HG02759 (cell line): ENCODE measurements at regions not wholly inside any gene's neighbourhood (a gene's known extent, or its start where the extent isn't known, plus 50 kb on each side); places are given as distances from the start of the nearest gene placed in this dataset.

Experiments used
- ATAC-seq: cut with Tn5 transposase; IDR thresholded peaks from one replicate; pipeline ENCODE4 v1.9.1; 2021; ENCODE audit warnings: mild to moderate bottlenecking, moderate library complexity; ENCODE audit not compliant: unreplicated experiment

DNA sequence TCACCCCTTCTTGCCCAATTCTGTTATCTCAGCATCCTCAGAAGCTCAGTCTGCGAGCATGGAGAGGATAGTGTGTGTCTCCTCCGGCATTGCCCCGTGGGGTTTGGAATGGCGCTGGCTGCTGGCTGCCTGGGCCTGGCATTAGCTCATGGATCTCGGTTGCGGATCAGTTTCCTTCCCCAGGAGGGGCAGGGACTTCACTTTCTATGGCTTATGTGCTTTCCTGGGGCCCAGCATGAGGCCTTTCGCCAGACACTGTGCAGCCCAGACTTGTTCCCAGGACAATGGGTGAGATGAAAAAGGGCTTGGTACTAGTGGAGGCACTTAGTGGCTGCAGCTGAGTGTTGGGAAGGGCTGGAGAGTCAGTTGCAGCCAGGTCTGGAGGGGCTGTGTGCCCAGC, 143.3 kb downstream of the GLI2 start:
- ATAC-seq, result no peak

DNA sequence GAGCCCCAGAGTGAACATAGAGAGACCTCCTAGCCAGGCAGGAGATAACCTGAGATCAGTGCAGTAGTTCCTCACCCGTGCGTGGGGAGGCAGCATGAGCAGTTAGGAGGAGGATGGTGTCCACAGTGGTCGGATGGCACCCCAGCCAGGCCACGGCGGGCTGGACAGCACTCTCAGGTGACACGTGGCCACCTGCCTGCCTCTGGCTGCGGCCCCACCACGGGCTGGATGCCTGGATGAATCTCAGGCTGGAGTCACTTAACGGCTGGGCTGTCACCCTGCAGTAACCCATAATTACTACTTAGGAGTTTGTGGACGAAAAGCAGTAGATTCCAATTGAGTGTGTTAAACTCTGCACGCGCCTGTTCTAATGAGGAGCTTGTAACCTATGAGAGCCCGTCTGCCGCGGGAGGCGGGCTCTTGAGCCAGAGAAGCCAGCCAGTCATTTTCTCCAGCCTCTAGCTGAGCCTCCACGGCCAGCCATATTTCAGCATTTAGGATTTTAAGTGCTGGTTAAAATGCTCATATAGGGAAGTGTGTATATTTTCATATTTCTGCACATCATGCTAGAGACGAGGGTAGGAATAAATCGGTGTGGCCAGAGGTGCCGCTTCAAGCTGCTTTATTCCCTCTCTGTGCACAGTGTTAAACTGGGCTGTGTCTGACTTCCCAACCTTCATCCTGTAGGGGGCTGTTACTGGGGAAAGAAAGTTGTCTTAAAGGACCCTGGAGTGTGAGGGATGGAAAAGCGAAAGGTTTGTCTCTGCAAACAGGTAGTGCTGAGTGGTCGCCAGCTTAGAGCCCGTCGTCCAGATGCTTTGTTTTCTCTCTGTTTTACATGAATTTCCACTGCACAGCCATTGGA, 144.0 kb downstream of the GLI2 start:
- no peak for ATAC-seq

DNA sequence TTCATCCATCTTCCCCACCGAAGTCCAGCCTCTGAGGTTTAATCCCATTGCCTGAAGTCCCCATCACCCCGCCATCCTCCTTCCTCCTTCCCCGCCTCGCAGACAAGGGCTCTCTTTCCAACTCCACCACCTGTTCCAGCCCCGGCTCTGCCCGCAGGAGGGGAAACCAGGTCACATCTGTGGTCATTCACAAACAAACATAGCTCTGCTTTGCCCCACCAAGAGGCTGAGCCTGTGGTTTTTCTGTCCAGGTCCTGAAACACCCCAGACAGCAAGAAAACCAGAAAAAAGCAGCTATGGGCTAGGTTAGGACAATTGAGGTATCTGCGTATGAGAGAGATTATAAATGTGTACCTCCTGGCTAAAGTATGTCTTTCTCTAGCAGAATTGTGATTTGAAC, 144.7 kb downstream of the GLI2 start:
- ATAC-seq, result no peak

DNA sequence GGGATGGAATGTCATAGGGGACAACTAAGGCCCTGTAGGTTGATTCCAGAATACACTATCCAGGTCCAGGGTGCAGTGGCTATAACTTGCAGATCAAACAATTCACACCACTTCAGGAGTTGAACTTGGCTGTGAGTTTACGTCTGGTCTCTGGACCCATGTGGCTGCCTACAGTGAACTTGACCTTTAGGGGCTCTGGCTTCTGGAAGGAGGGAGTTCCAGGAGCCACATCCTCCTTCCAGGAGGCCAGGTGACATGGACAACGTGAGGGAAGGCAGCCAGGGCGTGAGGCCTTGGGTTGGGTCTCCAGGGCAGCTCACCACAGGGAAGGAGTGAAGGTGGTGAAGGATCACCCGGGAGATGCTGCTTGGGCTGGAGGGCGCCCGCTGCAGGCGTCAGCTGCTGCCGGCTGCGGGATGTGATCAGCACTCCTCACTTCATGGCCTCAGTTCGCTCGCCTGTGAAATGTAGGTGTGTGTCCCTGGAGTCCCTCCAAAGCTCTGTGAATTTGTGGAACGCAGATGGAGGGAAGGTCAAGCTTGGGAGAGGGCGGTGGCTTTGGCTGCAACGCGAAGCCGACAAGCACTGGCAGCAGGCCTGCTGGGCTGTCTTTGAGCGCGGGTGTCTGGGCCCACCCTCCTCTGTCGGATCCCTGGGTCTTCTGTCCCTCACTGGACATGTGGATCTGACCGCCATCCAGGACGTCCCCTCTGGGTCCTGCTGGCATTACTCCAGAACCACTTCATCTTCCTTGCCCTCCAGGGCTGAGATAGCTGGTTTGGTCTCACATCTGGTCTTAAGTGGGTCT, 146.5 kb downstream of the GLI2 start:
- no peak for ATAC-seq

DNA sequence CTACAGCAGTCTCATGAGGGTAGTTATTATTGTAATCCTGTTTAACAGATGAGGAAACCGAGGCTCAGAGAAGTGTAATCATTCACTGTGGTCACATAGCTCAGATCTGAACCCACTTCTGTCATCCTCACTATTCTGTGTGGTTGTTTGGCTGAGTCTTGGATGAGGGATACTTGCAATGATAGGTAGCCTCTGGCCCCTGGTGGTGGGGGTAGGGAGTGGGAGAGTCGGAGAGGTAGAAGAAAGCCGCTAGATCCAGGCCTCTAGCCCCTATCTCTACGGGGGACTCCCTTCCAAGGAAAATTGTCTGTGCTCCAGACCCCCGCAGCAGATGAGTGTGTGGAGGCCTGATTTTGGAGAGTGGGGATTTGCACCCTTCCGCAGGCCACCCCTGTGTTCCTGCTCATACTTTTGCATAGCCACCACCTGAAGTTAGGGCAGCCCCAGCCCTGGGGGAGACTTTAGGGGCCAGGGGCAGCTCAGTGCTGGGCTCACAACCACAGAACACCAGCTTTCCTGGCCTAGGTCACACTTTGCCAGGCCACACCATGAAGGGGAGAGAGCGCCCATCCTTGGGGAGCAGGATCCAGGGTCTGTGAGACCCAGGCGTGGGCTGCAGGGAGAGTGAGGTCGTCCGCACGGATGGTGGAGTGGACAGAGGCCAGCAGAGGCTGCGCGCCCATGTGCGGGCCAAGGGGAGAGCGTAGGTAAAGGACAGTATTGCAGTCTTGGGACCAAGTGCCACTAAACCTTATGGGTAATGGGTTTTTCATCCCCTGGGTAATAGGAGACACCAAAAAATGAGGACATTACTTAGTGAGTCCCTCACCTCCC, 148.2 kb downstream of the GLI2 start:
- no peak for ATAC-seq

DNA sequence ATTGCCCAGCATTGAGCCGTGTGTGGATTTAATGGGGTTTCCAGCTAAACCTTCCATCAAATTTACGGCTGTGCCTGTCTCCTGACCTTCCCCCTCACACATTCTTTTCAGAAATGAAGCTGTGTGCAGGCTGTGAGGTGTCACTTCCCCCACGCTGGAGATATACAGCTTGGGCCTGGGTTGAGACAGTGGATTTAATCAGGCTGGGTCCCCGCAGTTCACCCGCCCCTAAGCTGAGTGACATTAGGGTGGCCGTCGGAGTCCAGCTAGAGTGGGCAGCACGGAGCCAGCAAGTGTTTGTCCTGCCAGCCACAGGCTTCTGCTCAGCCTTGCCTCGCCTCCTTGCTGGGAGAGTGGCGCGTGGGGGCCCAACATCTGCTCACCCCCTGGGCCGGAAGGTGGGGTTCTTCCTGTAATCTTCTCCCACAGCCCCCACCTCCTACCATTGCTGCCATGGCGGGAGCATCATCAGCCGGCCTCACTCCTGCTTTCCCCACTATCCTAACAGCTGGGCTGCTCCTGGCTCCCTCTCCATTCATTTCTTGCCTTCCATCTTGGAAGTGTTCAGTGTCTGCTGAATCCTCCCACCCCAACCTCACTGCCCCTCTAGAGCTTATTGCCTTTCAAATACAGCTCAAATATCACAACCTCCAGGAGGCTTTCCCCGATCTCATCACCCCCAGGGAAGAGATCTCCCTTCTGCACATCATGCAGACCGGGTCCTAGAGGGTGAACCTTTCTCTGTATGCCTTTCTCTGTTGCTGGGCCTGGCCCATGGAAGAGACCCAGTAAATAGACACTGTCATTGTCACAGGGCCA, 149.0 kb downstream of the GLI2 start:
- no peak for ATAC-seq

DNA sequence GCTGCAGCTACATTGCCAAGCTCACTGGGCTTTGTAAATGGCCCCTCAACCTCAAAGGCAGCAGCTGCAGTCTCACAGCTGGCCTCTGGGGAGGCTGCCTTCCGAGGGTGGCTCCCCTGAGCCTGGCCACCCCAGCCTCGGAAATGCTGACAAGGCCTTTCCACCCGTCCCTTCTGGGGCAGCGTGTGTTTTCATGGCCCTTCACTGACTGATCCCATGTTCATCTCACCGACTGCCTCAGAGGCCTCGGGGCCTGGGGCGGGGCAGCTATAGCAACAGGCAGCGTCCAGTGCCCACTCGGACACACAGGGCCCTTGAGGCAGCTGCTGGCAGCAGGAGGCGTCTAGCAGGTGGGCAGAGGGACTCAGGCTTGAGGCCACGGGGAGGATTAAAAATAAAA, 149.7 kb downstream of the GLI2 start:
- ATAC-seq, result no peak

DNA sequence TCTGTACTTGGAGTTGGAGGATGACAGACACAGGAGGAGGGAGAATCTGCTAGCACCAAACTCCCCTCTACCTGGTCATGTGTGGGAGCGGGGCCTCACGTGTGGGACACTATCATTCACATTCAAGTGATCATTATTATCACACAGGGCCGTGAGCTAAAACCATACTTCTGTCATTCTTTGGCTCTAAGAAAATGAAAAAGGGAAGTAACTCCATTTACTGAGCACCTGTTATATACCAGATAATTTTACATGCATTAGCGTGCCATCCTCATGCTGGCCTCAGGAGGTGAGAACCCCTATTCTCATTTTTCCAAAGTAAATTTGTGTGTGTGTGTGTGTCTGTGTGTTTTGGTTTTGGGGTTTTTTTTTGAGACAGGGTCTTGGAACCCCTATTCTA, 150.1 kb downstream of the GLI2 start:
- no peak for ATAC-seq

DNA sequence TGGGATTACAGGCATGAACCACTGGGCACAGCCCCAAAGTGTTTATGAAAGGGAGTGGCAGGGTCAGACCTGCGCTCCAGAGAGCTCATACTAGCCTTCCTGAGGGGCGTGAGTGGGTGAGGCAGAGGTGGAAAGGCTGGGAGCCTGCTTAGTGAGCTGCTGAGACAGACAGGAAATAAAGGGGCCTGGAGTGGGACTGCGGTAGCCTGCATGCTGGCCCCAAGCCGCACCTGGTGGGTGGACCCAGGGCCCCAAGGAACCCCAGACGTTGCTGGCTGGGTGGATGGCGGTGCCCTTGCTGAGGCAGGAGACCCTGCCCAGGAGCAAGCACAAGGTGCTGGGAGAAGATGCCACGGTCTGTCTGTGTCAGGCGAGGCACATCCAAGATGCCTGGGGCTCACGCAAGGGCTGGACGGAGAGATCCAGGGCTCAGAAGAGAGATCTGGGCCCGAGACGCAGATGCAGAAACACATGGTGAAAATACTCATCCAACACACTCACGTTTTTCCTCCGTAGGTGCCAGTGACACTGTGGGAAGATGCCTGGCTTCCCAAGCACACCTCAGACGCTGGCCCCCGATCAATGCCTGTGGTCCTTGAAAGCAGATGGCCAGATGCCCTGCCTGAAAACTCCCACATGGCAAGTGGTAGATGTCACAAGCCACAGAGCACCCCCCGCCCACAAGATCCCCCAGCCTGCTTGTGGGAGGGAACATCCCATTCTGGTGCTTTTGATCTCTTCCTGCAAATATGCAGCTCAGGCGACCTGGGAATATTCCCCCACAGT, 151.1 kb downstream of the GLI2 start:
- ATAC-seq, result no peak

DNA sequence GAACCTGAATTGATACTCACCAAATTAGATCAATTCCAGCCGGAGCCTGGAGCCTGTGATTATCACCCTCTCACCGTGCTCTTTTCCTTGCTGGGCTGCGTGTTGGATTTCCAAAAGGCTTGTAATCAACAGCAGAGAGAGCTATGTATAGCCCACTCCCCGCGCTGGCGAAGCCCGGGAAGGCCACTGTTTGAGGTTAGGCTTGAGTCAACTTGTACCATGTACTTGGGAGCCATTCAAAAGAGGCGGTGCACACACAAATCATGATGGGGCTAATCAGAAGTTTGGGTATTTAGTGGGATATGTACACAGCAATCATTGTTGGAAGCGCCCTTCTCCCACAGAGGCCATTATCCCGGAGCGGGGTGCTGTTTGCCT, 151.6 kb downstream of the GLI2 start:
- ATAC-seq, result no peak

DNA sequence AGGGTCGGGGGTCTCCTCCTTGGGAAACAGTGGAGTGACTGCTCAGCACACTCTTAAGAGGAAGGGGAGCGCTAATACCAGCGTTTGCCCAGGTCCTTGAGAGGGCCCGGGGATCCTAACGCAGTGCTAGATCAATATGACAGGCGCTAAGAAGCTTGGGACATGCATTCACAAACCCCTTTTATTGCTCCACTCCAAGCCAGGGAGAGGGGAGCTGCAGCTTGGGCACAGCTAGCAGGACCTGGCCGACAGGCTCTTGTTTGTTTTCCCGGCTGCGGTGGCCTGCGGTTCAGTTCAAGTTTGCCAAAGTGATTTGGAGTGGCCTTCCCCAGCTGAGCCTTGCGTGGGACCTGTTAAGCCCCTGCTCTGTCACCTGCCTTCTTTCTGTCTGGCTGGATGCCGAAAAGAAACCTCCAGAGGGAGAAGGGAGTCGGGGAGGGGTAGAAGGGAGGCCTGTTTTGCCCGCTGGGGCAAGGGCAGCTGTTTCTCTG, 152.1 kb downstream of the GLI2 start:
- no peak for ATAC-seq

DNA sequence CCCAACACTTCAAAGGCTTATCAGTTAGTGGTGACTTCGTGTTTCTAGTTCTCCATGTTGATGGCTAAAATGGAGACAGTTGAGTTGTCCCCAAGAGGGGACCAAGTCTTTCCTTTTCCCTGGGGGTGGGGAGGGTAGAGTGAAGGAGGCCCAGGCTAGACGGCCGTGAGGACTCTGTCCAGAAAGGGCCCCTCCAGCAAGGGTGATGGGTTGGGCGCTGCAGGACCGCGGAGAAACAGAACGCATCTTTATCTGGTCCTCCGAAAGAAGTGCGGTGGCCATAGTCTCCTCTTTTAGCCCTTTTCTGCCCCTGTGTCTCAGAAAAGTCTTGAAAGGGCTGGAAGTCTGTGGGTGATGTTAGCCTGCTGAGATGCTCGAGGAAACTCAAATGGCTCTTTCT, 153.2 kb downstream of the GLI2 start:
- ATAC-seq, result no peak

DNA sequence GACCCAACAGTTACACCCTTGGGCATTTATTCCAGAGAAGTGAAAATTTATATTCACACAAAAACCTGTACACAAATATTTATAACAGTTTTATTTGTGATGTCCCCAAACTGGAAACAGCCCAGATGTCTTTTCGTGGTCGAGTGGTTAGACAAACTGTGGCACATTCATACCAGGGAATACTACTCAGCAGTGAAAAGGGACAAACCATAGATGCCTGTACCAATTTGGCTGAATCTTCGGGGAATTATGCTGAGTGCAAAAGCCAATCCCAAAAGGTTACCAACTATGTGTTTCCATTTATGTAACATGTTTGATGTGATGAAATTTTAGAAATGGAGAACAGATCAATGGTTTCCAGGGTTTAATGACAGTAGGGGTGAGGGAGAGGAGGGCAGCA, 154.3 kb downstream of the GLI2 start:
- ATAC-seq, result no peak

DNA sequence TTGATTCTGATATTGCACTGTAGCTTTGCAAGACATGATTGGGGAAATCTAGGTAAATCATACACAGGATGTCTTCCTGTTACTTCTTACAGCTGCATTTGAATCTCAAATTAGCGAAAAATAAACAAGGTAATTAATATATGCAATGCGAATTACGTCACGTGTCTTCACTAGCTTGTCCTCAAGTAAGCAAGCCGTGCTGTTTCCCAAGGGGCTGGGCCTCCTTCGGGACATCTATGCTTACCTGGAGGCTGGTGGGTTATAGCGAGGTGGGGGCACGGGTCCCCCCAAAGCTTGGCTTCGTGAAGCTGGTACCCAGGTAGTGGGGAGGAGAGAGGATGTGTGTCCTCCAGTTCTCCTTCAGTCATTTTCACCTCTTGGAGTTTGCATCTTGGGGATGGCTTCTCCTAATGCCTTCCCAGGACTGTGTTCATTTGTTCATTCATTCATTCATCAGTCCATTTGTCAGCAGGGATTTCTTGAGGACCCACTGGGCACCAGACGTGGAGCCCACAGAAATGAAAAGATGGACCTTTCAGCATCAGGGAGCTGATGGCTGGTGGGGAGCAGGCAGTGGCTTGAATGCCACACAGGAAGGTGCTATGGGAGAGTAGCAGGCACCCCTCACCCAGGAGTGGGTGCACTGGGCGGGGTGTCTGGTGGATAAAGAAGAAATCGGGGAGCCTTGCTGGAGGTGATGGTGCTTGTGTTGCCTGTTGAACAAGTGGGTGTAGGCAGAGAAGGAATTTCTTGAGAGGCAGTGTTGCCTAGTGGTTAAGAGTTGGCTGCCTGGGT, 155.1 kb downstream of the GLI2 start:
- no peak for ATAC-seq

DNA sequence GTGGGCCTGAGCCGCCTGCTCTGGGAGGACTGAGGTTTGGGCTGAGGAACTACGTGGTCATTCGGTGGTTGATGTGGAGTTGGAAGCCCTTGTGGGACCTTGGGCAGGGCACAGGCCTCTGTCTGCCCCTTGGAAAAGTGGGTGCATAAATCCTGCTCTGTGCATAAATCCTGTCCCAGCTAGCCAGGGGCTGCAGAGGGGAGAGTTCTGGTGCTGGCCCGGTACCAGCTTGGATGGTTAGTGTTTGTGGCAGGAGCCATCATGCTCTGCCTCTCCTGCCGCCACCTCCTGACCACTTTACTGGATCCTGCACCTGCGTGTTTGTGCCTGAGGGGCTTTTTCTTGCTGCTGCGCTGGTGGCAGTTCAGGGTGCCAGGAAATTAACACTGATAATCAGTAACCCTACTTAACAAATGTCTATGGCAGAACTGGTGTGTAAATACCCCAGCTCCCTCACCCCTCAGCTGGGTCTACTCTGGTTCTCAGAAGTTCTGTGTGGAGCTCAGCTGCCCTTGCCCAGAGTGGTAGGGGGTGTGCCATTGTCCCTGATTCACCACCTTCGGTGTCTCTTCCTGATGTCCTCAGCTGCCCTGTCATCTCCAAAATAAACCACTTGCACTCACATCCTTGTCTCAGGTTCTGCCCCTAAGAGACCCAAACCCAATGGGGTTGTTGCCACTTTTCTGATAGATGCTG, 156.8 kb downstream of the GLI2 start:
- ATAC-seq, result no peak

DNA sequence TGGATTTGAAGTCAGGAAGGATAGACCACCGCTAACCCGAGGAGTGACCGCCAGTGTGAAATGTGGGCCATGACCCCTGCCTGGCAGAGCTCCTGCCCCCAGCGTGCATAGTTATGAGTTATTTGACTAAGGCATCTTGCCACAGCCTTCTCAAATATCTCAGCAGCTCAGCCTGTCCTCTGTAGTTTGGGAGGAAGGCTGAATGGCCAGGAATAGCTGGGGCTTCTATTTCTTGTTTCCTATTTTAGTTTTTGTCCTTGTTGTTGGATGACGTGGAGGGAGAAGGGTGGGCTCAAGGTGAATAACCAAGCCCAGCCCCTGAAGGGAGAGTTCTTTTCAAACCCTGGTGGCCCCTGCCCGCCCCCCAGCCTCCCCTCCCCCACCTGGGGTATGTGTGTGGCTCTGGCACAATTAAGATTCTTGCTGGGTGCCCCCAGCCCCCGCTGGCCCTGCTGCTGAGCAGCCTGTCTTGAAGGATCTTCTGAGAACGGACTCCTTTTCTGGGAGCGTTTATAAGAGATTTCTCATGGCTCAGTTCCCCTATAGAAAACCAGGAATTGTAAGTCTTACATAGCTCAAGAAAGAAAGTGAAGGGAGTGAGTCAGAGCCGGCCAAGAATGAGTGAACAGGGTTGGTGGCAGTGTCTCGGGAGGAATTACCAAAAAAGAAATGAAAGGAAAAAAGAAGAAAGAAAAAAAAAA, 157.4 kb downstream of the GLI2 start:
- no peak for ATAC-seq

DNA sequence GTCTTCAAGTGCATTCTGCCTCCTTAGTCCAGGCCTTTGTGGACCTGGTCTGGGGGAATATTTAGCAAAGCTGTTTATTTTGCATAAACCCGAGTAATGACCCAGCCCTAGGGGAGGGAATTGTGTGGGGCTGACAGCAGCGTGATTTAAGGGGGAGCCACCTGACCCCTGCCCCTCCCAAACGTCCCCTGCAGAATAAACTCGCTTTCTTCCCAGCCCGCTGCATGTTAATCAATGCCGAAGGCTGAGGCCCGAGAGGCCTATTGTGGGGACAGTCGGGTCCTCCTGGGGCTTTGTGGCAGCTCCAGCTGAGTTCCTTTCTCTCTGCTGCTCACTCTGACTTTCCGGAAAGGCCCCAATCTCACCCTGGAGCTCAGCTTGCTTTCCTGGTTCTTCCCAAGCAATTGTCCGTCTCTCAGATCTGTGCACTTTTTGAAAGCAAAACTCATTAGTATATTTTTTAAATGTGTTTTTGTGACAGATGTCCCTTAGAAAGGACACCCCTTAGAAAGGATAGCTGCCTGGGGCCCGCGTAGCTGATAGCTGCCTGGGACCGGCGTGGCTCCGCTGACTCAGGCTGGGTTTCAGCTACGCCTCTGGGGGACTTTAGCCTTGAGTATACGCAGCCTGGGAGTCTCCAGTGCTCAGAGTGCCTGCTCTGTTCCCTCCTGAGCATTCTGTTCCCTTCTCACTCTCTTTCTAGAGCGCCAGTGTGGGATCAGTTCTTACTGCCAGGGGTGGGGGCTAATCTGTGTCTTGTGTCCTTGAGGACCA, 158.3 kb downstream of the GLI2 start:
- no peak for ATAC-seq
